ENCODE measurements at regions not wholly inside any gene's neighbourhood (a gene's known extent, or its start where the extent isn't known, plus 50 kb on each side); places are given as distances from the start of the nearest gene placed in this dataset.

DNA sequence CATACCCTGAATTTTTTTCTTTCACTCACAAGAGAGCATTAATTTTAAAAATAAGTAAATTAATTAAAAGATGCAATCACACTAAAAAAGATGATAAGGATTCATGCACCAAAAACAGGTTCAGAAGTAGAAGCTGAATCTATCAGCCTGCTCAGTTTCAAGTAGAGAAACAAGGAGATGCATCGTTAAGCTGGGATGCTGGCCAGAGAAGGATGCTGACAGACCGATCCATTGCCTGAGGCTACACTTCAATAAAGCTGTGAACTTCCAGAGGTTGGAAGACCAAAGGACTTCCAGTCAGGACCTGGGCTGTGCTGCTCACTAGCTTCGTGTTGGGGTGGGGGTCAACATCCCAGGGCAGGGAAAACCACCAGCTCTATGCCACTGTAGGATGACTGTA is 457.7 kb downstream of the EFNA5 start:
- no peak for DNase-seq

- no peak for DNase-seq
Observed at GRCh38 chr5:107211630-107212029, 459.1 kb downstream of the EFNA5 start.

DNA sequence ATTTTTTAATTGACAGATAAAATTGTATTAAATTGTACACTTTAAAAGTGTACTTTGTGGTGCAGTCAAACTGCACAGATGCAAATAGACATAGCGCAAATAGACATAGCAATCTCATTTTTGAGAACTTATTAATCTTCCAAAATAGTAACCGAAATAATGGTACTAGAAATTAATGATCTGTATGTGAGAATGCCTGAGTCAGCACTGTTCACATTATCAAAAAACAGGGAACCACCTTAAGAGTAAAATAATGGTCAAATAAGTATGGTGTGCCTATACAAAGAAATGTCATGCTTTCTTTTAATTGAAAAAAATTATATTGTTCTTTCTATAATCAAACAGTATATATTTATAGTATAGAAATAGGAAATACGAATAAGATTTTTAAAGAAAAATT is 461.9 kb downstream of the EFNA5 start:
- DNase-seq: no peak

GRCh38 chr5:107204413-107204812 is 466.3 kb downstream of the EFNA5 start:
- DNase-seq: no peak

GRCh38 chr5:107203243-107203642 is 467.5 kb downstream of the EFNA5 start:
- DNase-seq: peak; percentile 1

DNA sequence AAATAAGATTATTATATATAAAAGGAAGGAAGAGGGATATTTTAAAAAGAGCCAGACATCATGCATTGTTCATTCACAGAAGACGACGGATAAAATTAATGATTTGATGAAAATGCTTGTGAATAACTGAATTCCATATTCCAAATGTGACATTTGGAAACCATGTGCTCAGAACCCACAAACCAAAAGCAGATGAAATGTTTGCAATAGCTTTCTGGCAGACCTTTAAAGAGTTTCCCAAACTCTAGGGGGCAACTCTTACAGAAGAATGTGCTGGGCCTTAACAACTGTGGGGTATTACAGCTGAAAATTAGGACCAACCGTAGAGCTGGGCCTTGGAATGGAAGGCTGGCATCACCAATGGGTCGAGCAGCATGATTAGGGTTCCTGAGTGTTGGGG is 471.0 kb downstream of the EFNA5 start:
- no peak for DNase-seq

DNA sequence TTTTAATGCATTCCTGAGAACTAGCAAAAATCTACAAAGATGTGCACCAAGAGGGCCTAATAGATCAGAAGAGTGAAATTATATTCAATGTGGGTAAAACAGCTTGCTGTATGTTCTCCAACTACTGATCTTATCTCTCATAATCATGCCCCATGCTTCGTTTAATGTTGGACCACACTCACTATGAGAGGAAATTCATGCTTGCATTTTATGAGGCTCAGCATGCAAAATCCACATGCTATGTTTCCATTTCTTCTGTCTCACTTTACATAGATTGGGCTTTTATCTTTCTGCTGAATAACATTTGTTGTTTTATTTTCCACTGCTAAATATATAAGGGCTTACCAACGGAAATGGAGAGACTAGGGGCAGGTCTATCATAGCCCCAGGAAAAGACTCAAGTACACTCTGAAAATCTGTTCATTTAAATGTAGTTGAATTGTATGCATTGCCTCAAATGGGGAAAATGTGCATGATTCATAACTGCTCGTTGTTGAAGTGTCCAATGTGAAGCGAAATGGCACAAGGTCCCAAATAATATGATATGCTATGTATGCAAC is 474.2 kb downstream of the EFNA5 start:
- DNase-seq: no peak

DNA sequence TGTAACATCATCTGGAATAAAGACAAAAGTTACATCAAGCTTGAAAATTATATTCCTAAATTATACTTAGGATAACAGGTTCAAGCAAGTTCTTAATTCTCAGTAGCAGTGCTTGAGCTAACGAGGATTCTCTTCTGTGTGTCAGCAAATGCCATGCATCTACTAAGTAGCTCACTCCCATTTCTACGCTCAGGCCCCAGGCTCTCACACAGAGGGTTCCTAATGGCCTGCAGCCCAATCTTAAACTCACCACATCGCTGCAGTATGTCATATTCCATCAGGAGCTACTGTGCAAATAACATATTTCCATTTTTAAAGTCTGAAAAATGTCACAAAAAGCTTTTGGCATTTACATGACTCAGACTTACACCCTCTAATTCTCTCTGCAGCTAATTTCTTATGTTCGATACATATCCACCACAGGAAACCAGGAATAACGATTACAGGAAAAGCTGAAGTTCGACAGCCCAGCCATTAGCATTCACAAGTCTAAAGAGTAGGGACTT is 474.8 kb downstream of the EFNA5 start:
- no peak for DNase-seq

DNA sequence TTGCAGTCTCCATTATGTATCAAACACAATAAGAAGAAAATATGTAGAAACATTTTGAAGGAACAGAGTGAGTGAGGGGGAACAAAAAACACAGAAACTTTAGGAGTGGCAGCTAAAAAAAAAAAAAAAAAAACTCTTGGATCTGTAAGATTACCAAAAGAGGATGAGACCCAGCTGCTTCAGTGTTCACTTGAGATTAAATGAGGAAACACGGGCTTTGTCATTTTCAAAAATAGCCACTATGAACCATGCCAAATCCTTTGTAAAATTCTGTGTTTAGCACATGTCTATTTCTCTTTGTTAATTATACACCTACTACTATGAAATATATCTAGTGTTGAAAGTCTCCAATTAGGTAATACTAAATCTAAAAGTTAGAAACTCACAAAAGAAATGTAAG is 485.9 kb downstream of the EFNA5 start:
- DNase-seq: no peak

- DNase-seq: no peak
Observed at GRCh38 chr5:107184066-107184465, 486.7 kb downstream of the EFNA5 start.

- no peak for DNase-seq
Observed at GRCh38 chr5:107170620-107171019, 500.1 kb downstream of the EFNA5 start.

DNA sequence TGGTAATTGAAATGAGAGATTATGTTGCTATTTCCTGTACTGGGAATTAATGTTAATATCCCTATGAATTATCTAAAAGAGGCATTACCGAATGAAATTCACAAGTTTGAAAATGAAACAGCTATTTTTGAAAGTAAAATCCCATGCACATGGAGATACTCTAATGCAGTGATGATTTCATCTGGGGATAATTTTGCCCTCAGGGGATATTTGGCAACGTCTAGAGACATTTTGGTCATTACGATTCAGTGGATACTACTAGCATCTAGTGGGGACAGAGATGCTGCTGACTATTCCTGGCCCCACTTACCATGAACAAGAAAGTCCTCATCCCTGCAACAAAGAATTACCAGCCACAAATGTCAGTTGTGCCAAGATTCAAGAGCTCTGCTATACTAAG is 500.9 kb downstream of the EFNA5 start:
- DNase-seq: no peak

- DNase-seq: no peak
Observed at GRCh38 chr5:107168848-107169752, 501.6 kb downstream of the EFNA5 start.

GRCh38 chr5:107168086-107168485 is 502.7 kb downstream of the EFNA5 start:
- DNase-seq: no peak

DNA sequence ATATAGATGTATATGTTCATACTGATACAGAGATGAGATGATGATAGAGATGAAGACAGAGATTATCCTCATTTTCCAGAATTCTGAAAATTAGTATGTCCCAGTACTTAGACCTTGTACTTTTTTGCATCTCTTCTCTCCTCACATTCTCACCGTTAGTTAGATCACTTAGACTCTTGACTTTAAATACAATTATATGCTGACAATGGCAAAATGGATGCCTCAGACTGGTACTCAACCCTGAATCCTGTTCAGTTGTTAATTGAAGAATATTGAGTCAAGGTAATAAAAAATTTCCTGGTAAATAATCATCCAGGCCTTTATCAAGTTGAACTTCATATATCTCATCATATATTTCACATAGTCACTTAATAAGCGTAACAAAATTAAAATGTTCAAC is 505.4 kb downstream of the EFNA5 start:
- DNase-seq: no peak

DNA sequence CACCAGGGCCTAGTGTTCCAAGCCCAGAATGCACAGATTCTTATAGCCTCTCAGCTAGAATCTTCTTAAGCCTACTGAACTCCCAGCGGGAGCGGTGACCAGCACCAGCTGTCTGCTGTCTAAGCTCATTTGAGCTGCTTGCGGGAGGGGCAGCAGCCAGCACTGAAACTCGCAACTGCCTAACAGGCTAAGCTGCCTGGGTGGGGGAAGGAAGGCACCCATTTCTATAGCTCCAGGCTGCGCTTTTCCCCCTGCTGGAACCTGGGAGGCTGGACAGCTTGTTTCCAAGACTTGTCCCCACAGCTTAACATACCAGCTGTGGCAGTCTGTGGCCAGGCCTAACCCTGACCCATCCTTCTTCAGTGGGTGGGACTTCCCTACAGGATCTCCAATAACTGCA is 512.9 kb downstream of the EFNA5 start:
- no peak for DNase-seq

- DNase-seq: no peak
Observed at GRCh38 chr5:107155707-107156106, 515.0 kb downstream of the EFNA5 start.

GRCh38 chr5:107154593-107154992 is 516.1 kb downstream of the EFNA5 start:
- no peak for DNase-seq

GRCh38 chr5:107153283-107153682 is 517.5 kb downstream of the EFNA5 start:
- no peak for DNase-seq

DNA sequence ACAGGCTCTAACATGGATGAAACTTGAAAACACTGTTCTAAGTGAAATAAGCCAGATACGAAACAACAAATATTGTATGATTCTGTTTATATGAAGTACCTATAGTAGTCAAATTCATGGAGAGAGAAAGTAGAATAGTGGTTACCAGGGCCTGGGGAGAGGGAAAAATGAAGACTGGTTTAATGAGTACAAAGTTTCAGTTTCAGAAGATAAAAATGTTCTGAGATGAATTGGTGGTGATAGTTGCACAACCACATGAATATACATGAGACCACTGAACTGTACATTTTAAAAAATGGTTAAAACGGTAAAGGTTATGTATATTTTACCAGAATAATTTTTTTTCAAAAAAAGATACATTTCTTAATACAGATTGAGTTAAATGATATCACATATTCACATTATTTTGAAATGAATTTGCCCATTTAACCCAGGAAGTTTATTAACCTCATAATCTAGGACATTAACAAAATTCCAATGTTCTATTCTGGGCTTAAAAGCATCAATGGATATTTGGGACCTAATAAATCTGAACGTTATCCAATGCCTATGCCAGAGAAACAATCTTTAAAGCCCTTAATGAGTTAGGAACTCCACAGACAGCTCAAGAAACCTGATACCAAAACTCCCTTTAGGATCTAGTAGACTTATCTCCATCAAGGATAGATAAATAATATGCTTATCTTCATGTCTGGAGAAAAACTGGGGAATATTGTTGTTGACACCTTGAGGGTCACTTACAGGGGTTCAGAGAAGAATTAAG is 521.3 kb downstream of the EFNA5 start:
- no peak for DNase-seq

GRCh38 chr5:107147589-107147988 is 523.1 kb downstream of the EFNA5 start:
- no peak for DNase-seq

- DNase-seq: no peak
Observed at GRCh38 chr5:107146901-107147300, 523.8 kb downstream of the EFNA5 start.

DNA sequence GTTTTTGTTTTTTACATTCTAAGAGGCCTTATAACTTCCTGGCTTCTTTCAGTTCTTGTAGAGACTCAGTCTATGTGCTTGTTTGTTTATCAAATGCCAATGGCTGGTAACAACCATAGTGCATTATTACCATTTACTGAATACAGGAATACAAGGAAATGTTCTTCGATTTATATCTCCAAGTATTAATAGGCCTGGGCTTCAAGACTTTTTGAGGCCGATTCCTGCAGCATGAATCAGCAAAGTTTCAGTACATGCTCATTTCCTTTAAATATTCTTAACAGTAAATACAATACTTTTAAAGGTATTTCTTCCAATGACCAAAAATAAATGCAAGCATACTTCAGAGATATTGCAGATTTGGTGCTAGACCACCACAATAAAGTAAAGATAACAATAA is 535.3 kb downstream of the EFNA5 start:
- DNase-seq: no peak

GRCh38 chr5:107134931-107135330 is 535.8 kb downstream of the EFNA5 start:
- no peak for DNase-seq

All from NCI-H510A treated with DMSO at 0.1 percent for 48 hours (cell line).